ENCODE measurements at regions not wholly inside any gene's neighbourhood (a gene's known extent, or its start where the extent isn't known, plus 50 kb on each side); places are given as distances from the start of the nearest gene placed in this dataset.

GRCh38 chr15:67005294-67005996 is 60.0 kb upstream of the SMAD3 start:
- no peak for TF ChIP-seq CTCF (conservative IDR thresholded peaks at IDR 0.05; ENCODE audit: low read length)
- no peak for TF ChIP-seq EZH2phosphoT487 (IDR thresholded peaks at IDR 0.05; ENCODE audit: borderline replicate concordance, low read depth, low read length)

Measured in OCI-LY7 (cell line).